HG03103 (cell line): ENCODE measurements at regions not wholly inside any gene's neighbourhood (a gene's known extent, or its start where the extent isn't known, plus 50 kb on each side); places are given as distances from the start of the nearest gene placed in this dataset.

Experiments
- ATAC-seq: cut with Tn5 transposase; IDR thresholded peaks from one replicate; pipeline ENCODE4 v1.9.1; 2021; ENCODE audit warnings: low read depth; ENCODE audit not compliant: unreplicated experiment

- no peak for ATAC-seq
Observed at GRCh38 chr20:1721687-1722512, 64.3 kb upstream of the SIRPG start.

- ATAC-seq: no peak
Observed at GRCh38 chr20:1720845-1721475, 63.4 kb upstream of the SIRPG start.

GRCh38 chr20:1720226-1720625 is 62.6 kb upstream of the SIRPG start:
- ATAC-seq: no peak

DNA sequence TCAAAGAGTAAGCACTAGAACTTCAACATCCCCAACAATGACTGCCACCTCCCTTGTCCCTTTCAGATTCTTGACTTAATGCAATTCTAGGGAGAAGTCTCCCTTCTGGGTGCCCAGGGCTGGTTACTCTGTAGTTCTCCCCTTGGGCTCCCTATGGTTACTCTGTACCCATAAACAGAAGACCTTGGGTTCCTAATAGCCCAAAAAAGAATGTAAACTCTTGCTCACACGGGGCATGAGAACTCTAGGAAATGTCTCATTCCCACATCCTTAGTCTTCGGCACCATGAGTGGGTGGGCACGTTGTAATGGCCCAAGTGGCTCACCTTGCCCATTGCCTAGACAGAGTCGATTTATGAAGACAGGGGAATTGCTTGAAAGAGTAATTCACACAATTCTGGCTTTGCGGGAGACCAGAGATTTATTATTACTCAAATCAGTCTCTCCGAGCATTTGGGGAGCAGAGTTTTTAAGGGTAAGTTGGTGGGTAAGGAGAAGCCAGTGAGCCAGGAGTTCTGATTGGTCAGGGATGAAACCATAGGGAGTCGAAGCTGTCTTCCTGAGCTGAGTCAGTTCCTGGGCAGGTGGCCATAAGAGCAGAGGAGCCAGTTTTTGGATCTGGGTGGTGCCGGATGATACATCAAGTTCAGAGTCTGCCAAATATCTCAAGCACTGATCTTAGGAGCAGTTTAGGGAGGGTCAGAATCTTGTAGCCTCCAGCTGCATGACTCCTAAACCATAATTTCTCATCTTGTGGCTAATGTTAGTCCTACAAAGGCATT is 61.2 kb upstream of the SIRPG start:
- no peak for ATAC-seq

- ATAC-seq: no peak
Observed at GRCh38 chr20:1712634-1713624, 55.4 kb upstream of the SIRPG start.

DNA sequence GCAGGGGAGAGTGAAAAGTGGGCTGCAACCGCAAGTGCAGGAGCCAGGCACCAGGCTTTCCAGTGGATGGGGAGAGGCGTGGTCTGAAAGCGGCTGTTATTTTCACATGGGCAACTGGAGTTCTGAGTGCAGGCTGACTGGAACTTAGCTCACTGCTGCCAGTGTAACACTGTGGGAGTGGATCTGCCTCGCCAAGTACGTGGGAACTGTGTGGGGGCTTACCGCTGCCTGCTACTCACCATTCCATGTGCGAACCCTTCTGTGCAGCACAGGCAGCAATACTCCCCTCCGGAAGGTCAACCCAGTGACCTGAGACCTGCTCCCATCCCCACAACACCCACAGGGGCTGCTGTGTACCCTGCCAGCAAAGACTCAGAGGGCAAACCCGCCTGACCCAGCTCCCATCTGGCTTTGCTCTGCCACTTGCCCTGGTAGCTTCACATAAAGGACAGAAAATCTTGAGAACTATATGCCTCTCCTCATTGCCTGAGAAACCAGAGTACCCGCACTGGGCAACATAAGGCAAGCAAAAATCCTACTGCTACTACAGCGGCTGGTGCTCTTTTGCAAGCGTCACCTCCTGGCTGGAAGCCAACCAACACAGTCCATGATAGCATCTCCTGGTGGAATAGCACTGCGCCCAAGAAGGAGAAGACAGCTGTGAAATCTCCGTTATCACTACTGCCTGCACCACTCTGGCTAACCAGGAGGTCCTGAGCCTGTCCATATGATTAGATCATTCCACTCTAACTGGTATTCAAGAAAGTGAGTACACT is 54.4 kb upstream of the SIRPG start:
- ATAC-seq: no peak

DNA sequence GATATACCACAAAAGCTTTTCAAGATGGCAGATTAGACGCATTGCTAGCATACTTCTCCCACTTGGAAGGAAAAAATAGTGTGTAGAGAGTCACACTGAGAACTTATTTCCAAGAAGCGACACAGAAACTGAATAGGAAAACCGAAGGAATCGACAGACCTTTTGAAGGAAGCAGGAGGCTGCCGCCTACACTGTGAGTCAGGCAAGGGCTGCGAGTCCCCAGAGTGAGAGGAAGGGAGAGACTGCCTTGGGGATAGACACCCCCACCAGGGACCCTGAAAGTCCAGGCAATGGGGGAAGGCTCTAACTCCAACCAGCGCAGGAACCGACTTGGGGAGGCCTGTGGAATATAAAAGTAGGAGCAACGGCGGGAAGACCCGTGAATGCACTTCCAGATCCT is 53.7 kb upstream of the SIRPG start:
- no peak for ATAC-seq

GRCh38 chr20:1710484-1710883 is 52.9 kb upstream of the SIRPG start:
- ATAC-seq: no peak

DNA sequence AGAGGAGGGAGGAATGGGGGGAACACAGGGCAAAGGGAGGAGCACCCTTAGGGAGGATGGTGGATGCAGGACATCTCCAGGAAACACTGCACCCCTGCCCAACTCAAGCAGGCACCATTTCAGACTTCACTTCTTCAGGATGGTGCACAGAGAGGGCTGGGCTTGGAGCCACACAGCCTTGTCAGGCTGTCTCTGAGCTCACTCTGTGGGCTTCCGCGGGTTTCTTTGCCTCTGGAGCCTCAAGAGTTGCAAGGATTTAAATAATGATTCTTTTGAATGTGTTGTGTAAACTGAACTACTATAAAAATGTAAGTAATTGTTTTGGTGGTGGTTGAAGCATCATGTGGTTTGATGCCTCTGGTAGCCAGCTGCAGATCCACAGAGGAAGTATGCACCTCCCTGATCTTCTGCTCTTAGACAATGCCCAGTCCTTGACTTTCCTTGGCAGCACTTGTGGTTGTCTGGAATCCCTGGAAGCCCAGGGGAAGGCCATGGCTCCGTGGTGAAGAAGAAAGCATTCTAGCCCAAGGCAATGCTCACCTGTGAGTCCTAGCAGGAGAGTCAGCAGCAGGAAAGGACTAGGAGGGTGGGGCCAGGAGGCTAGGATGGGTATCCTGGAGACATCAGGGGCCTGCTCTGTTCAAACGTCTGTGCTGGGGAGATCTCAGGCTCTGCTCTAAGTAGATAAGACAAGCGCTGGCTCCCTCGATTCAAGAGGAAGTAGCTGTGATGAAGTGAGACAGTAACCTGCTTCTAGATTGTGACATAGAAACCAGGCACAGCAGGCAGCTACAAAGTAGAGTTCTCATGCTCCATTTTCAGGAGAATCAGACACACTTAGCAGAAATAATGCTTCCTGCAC is 50.2 kb upstream of the SIRPG start:
- ATAC-seq: no peak
